ENCODE measurements at regions not wholly inside any gene's neighbourhood (a gene's known extent, or its start where the extent isn't known, plus 50 kb on each side); places are given as distances from the start of the nearest gene placed in this dataset.

DNA sequence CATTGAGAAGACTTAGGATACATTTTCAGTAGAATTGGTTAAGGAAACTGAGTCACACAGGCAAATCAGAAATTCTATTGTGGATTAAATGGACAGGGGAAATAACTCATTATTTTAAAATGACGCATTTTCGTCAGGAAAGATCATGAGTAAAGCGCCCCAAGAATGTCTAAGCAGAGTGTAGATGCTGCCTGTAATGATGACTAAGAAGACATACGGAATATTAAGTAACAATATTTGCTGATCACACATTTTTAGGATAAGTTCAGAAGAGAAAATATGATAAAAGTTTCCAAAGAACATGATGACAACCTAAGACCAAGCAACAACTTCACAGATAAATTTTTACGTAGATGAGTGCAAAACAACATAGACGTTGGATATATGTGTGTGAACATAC is 596.3 kb upstream of the TENM3 start:
- H3K4me3 ChIP-seq (ENCODE audit: low read length) = no peak overlapping the region

DNA sequence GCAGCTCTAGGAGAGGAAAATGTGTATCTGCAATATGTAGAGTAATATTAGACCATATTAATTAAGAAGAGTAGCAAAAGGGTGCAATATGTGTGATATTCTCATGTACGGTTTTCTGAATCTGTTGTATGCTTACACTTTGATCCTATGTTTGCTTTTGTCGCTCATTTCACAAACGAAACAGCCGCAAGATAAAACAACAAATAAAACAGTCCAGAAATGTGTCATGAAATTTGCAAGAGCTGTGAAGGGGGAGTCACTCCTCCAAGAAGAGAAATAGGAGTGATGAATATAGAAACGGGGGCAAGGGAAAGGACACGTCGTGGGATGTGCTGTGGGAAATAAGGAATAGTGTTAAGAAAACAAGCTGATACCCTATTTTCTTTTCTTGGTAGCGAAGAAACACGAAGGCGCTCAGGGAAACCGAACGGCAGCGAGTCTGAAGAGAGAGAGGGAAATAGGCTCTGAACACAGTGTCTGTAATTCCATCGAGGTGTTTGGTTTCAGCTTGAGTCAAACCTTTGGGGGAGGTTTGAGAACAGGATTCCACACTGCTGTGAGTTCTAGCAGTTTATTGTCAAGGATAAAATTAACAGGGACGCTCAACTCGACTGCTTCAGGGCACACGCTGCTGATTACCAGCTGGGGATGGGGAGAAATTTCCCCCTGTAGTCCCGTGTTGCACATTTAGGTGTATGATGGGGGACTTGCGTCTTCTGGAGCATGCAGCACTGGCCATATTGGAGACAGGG is 595.6 kb upstream of the TENM3 start:
- no peaks in the 10 kb centered on the region for H3K4me1 ChIP-seq (ENCODE audit: insufficient read depth, low read length)
- no peak overlapping the region for H3K27ac ChIP-seq (ENCODE audit: low read length)
- no peaks in the 10 kb centered on the region for H3K36me3 ChIP-seq (ENCODE audit: insufficient read depth, low read depth, low read length)
- H3K27me3 ChIP-seq (ENCODE audit: insufficient read depth, low read length) = no peaks in the 10 kb centered on the region
- no peak overlapping the region for H3K4me3 ChIP-seq (ENCODE audit: low read length)
- H3K9ac ChIP-seq (ENCODE audit: low read depth, low read length) = no peak overlapping the region
- H3K9me3 ChIP-seq (ENCODE audit: insufficient read depth, low read depth, low read length) = no peaks in the 10 kb centered on the region

More for the DNA sequence above, 596.3 kb upstream of the TENM3 start:
- Histone ChIP-seq H3K9me3 (ENCODE audit: insufficient read depth, low read depth, low read length) (no peaks in the 10 kb centered on the region), H3K36me3 (ENCODE audit: insufficient read depth, low read depth, low read length) (no peaks in the 10 kb centered on the region), H3K27me3 (ENCODE audit: insufficient read depth, low read length) (no peaks in the 10 kb centered on the region), H3K27ac (ENCODE audit: low read length) (no peak overlapping the region), H3K9ac (ENCODE audit: low read depth, low read length) (no peak overlapping the region), H3K4me1 (ENCODE audit: insufficient read depth, low read length) (no peaks in the 10 kb centered on the region)

DNA sequence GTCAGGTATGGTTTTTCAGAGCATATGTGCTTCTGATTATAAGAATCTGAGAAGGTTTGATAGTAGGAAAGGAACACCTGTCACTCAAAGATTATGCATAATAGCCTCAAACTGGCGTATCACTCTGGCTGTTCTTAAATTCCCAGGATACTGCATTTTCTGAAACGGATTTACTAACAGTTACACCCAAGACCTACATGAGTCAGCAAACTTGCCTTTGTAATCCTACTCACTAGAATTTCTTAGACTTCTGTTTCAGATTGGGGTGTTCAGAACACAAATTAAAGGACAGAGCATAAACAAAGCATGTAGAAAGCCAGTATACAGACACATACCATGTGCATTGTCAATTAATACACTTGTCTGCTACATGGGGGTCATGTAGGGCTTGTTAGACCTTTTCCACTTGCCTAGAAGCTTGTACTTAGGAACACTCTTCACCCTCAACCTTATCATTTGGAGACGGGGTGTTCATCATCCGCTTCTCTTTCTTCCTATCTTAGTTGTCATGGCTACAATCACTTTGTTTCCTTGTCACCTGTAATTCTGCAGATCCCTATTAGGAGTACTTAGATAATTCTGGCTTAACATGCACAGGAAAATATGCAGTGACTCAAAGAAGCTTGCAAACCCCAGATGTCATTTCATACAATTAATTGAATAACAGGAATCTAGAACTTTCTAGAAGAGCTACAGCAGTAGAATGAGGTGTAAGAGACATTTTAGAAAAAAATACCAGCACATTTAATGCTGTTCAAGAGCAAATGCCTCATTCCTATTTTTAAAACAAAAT is 593.0 kb upstream of the TENM3 start:
- Histone ChIP-seq H3K4me1 (ENCODE audit: insufficient read depth, low read length) (no peaks in the 10 kb centered on the region), H3K36me3 (ENCODE audit: insufficient read depth, low read depth, low read length) (no peaks in the 10 kb centered on the region), H3K9me3 (ENCODE audit: insufficient read depth, low read depth, low read length) (no peaks in the 10 kb centered on the region), H3K27me3 (ENCODE audit: insufficient read depth, low read length) (no peaks in the 10 kb centered on the region), H3K9ac (ENCODE audit: low read depth, low read length) (no peak overlapping the region), H3K4me3 (ENCODE audit: low read length) (no peak overlapping the region), H3K27ac (ENCODE audit: low read length) (no peak overlapping the region)

DNA sequence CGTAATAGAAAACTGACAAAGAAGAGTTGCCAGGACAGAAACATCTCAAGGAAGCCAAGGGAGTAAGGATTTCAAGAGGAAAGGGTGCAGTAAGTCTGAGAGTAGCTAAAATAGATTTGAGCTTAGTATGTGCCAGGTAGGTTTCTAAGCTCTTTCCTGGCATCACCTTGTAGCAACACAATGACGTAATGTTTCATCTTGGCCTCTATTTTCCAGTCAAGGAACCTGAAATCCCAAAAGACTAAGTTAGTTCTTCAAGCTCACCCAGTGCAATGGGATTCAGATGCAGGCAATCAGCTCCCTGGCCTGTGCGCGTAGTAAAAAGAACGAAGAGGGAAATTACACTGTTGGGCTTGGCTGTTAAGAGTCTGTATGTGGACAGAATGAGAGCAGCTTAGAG is 586.5 kb upstream of the TENM3 start:
- Histone ChIP-seq H3K36me3 (ENCODE audit: insufficient read depth, low read depth, low read length) (no peaks in the 10 kb centered on the region), H3K9ac (ENCODE audit: low read depth, low read length) (no peak overlapping the region), H3K27me3 (ENCODE audit: insufficient read depth, low read length) (no peaks in the 10 kb centered on the region)

DNA sequence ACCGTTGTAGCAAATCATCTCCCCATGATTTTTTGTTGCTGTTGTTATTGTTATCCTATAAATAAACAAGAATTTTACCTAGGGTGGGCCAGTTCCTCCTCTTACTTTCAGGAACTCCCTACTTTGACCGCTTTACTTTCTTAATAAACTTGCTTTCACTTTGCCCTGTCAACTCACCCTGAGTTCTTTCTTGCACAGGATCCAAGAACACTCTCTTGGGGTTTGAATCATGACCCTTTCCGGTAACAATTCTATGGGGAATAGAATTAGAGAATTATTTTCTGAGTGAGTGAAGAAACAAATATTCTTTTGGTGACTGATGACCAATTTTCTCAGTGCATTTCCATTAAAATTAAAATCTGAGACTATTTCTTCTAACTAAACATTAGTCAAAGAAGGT is 584.0 kb upstream of the TENM3 start:
- no peak overlapping the region for H3K9ac ChIP-seq (ENCODE audit: low read depth, low read length)
- no peaks in the 10 kb centered on the region for H3K36me3 ChIP-seq (ENCODE audit: insufficient read depth, low read depth, low read length)
- H3K9me3 ChIP-seq (ENCODE audit: insufficient read depth, low read depth, low read length) = no peaks in the 10 kb centered on the region

More for the DNA sequence above, 586.5 kb upstream of the TENM3 start:
- H3K9me3 ChIP-seq (ENCODE audit: insufficient read depth, low read depth, low read length) = no peaks in the 10 kb centered on the region
- H3K27ac ChIP-seq (ENCODE audit: low read length) = no peak overlapping the region
- no peaks in the 10 kb centered on the region for H3K4me1 ChIP-seq (ENCODE audit: insufficient read depth, low read length)
- no peak overlapping the region for H3K4me3 ChIP-seq (ENCODE audit: low read length)

DNA sequence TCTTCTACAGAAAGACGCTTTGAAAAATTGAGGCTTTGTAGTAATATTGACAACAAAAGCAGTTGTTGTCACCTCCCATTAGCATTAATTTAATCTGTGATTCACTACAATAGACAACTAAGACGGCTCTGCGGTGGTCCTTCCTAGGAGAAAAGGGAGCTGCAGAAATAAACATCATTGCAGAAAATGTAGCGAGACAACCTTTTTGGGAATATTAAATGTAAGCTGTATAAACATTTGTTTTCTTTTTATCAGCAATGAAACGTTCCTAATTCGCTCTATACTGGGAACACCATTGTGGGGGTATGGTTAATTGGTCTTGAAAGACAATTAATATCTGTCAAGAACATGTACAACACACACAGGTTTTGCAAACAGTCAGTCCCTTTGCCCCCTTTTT is 583.3 kb upstream of the TENM3 start:
- Histone ChIP-seq H3K36me3 (ENCODE audit: insufficient read depth, low read depth, low read length) (no peaks in the 10 kb centered on the region), H3K4me3 (ENCODE audit: low read length) (no peak overlapping the region), H3K4me1 (ENCODE audit: insufficient read depth, low read length) (no peaks in the 10 kb centered on the region), H3K27ac (ENCODE audit: low read length) (no peak overlapping the region), H3K9ac (ENCODE audit: low read depth, low read length) (no peak overlapping the region), H3K27me3 (ENCODE audit: insufficient read depth, low read length) (no peaks in the 10 kb centered on the region), H3K9me3 (ENCODE audit: insufficient read depth, low read depth, low read length) (no peaks in the 10 kb centered on the region)

More for the DNA sequence above, 584.0 kb upstream of the TENM3 start:
- Histone ChIP-seq H3K27ac (ENCODE audit: low read length) (no peak overlapping the region), H3K27me3 (ENCODE audit: insufficient read depth, low read length) (no peaks in the 10 kb centered on the region), H3K4me3 (ENCODE audit: low read length) (no peak overlapping the region), H3K4me1 (ENCODE audit: insufficient read depth, low read length) (no peaks in the 10 kb centered on the region)

DNA sequence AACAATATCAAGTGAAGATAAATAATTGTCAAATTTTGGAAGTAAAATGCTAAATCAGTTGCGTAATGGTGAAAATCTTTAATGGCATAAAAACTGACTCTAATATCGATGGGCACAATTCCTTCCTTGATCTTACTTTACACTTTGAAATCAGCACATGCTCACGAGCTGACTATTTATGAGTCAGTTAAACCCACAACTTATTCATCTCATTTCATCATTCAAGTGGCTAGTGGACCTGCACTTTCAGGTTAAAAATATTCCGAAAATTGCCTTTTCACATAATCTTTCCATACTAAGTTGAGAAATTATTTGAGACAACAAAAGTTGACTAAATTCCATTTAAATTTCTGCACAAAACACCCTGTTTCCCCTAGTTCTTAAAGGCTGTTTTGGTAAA is 582.1 kb upstream of the TENM3 start:
- H3K9ac ChIP-seq (ENCODE audit: low read depth, low read length) = no peak overlapping the region
- no peaks in the 10 kb centered on the region for H3K36me3 ChIP-seq (ENCODE audit: insufficient read depth, low read depth, low read length)
- no peak overlapping the region for H3K4me3 ChIP-seq (ENCODE audit: low read length)
- H3K27me3 ChIP-seq (ENCODE audit: insufficient read depth, low read length) = no peaks in the 10 kb centered on the region
- H3K27ac ChIP-seq (ENCODE audit: low read length) = no peak overlapping the region
- H3K9me3 ChIP-seq (ENCODE audit: insufficient read depth, low read depth, low read length) = no peaks in the 10 kb centered on the region
- H3K4me1 ChIP-seq (ENCODE audit: insufficient read depth, low read length) = no peaks in the 10 kb centered on the region

DNA sequence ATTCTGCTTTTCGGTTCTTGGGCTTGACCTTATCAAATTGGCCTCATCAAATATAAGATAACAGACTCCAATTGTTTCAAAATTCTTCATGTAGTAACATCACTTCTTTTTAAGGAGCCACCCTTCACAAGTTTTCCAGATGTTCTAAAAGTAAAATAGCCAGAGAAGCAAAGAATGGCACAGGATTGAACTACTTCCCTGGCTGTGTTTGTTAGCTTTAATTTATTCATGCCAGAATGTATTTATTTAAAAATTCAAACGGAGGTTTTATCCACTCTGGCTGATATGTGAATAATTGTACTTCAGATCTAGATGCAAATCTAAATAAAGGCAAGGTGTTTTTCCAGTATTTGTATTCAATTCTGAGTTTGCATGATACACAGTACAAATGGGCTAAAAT is 581.3 kb upstream of the TENM3 start:
- Histone ChIP-seq H3K27me3 (ENCODE audit: insufficient read depth, low read length) (no peaks in the 10 kb centered on the region), H3K36me3 (ENCODE audit: insufficient read depth, low read depth, low read length) (no peaks in the 10 kb centered on the region), H3K9ac (ENCODE audit: low read depth, low read length) (no peak overlapping the region), H3K4me3 (ENCODE audit: low read length) (no peak overlapping the region), H3K9me3 (ENCODE audit: insufficient read depth, low read depth, low read length) (no peaks in the 10 kb centered on the region), H3K4me1 (ENCODE audit: insufficient read depth, low read length) (no peaks in the 10 kb centered on the region), H3K27ac (ENCODE audit: low read length) (no peak overlapping the region)

DNA sequence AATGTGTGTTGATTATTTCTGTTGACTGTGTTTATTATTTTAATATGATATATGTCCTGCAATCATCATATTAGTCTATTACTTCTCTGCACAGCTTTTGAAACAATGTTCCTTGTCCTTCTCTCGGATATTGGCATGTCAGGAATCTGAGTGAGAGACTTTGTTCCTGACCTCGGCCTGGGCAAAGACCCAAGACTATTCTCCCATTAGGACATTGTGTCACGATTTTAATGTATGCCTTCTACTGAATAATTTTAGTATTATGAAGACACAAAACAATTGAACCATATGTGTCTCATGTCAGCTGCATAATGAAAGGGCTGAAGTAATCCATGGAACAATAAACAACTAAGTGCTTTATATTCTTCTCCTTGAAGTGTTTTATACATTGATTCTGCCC is 580.8 kb upstream of the TENM3 start:
- Histone ChIP-seq H3K9ac (ENCODE audit: low read depth, low read length) (no peak overlapping the region), H3K36me3 (ENCODE audit: insufficient read depth, low read depth, low read length) (no peaks in the 10 kb centered on the region), H3K27me3 (ENCODE audit: insufficient read depth, low read length) (no peaks in the 10 kb centered on the region), H3K9me3 (ENCODE audit: insufficient read depth, low read depth, low read length) (no peaks in the 10 kb centered on the region), H3K4me1 (ENCODE audit: insufficient read depth, low read length) (no peaks in the 10 kb centered on the region), H3K27ac (ENCODE audit: low read length) (no peak overlapping the region), H3K4me3 (ENCODE audit: low read length) (no peak overlapping the region)

DNA sequence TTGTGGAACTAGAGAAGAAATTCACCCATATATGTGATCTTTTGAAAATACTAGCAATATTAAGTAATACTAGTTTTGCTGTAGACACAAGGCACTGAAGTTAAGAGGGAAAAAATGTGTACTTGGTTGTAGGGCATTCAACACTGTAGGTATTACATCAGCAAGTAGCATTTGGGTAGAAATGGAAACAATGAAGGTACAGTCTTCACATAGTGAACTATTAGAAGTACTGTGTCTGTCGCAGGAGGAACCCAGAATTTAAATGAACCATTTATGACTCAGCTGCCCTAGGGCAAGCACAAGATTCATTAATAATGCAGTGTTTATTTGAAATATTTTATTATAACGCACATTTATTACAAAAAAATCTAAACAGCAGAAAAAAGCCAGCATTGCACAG is 572.7 kb upstream of the TENM3 start:
- no peaks in the 10 kb centered on the region for H3K27me3 ChIP-seq (ENCODE audit: insufficient read depth, low read length)
- no peak overlapping the region for H3K4me3 ChIP-seq (ENCODE audit: low read length)
- H3K4me1 ChIP-seq (ENCODE audit: insufficient read depth, low read length) = no peaks in the 10 kb centered on the region
- H3K9ac ChIP-seq (ENCODE audit: low read depth, low read length) = no peak overlapping the region
- H3K36me3 ChIP-seq (ENCODE audit: insufficient read depth, low read depth, low read length) = no peaks in the 10 kb centered on the region
- no peak overlapping the region for H3K27ac ChIP-seq (ENCODE audit: low read length)
- no peaks in the 10 kb centered on the region for H3K9me3 ChIP-seq (ENCODE audit: insufficient read depth, low read depth, low read length)

DNA sequence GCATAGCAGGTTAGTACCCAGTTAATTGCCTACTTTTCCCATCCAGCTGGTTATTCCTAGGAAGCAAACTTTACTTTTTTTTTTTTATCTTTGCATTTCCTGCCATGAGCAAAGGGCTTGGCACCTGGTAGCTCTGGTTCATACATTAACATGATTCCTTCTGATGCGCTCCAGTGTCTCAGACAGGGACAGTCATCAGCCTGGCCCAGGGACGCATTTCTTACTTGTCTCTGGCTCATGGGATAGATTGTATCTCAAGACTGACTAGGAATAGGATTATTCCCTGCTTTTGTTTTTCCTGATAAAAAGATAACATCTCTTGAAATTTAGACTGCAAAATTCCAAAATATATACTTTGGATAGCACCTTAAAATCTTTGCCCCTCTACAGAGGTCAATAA is 571.5 kb upstream of the TENM3 start:
- Histone ChIP-seq H3K4me1 (ENCODE audit: insufficient read depth, low read length) (no peaks in the 10 kb centered on the region), H3K27ac (ENCODE audit: low read length) (no peak overlapping the region), H3K4me3 (ENCODE audit: low read length) (no peak overlapping the region), H3K36me3 (ENCODE audit: insufficient read depth, low read depth, low read length) (no peaks in the 10 kb centered on the region), H3K9me3 (ENCODE audit: insufficient read depth, low read depth, low read length) (no peaks in the 10 kb centered on the region), H3K27me3 (ENCODE audit: insufficient read depth, low read length) (no peaks in the 10 kb centered on the region), H3K9ac (ENCODE audit: low read depth, low read length) (no peak overlapping the region)

DNA sequence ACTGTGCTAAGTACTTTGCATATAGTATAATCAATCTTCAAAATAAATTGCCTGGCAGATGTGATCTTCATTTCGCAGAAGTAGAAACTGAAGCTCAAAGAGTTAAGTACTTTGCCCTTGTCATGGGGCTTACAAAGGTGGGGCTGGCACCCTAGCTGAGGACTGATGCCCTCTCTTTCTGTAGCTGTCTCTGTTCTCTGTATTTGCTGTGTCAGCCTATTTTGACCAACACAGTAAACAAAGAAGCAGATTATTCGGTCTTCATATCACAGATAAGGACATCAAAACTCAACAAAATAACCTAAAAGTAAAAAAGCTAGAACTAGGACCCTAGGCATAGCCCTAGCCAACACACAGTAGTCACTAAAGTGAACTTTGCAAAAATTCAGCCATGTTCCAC is 570.5 kb upstream of the TENM3 start:
- Histone ChIP-seq H3K36me3 (ENCODE audit: insufficient read depth, low read depth, low read length) (no peaks in the 10 kb centered on the region), H3K9ac (ENCODE audit: low read depth, low read length) (no peak overlapping the region), H3K27ac (ENCODE audit: low read length) (no peak overlapping the region), H3K4me1 (ENCODE audit: insufficient read depth, low read length) (no peaks in the 10 kb centered on the region), H3K4me3 (ENCODE audit: low read length) (no peak overlapping the region), H3K9me3 (ENCODE audit: insufficient read depth, low read depth, low read length) (no peaks in the 10 kb centered on the region), H3K27me3 (ENCODE audit: insufficient read depth, low read length) (no peaks in the 10 kb centered on the region)

Data from iPS-20b (cell line).